ENCODE measurements at regions not wholly inside any gene's neighbourhood (a gene's known extent, or its start where the extent isn't known, plus 50 kb on each side); places are given as distances from the start of the nearest gene placed in this dataset.

- no peak overlapping the region for H3K4me2 ChIP-seq (ENCODE audit: low read depth, low read length)
- no peak overlapping the region for H2BK120ac ChIP-seq (ENCODE audit: low read depth, low read length)
- no peaks in the 10 kb centered on the region for H3K79me1 ChIP-seq (ENCODE audit: low read depth in 1 of 2, low read length in 2 of 2)
- no peaks in the 10 kb centered on the region for H3K4me1 ChIP-seq (ENCODE audit: control insufficient read depth, insufficient read depth, low read length)
- H3K9me1 ChIP-seq (ENCODE audit: insufficient read depth, low read length) = no peaks in the 10 kb centered on the region
- no peaks in the 10 kb centered on the region for H3K36me3 ChIP-seq (ENCODE audit: control insufficient read depth, insufficient read depth, low read length)
- no peak overlapping the region for H4K91ac ChIP-seq (ENCODE audit: insufficient read depth, low read depth, low read length)
- no peak overlapping the region for H3K14ac ChIP-seq (replicated peaks; ENCODE audit: low read depth, low read length)
- DNase-seq = no peak
- POLR2A ChIA-PET (ENCODE audit: unreplicated experiment) = no interaction called here
- H2AFZ ChIP-seq (replicated peaks; ENCODE audit: low read length, poor library complexity) = no peak overlapping the region
- no peak overlapping the region for H3K23ac ChIP-seq (ENCODE audit: low read depth, low read length)
- H3K9me3 ChIP-seq (ENCODE audit: control insufficient read depth, insufficient read depth, low read length) = no peaks in the 10 kb centered on the region
- dilution Hi-C loops (cut with HindIII; ENCODE audit: low sequenced_read_pairs, unreplicated experiment) = no loop called here
- CTCF ChIA-PET = no interaction called here
- no peak overlapping the region for H3K4ac ChIP-seq (ENCODE audit: low read depth, low read length)
- no peak overlapping the region for H4K5ac ChIP-seq (ENCODE audit: low read depth, low read length)
- H2BK20ac ChIP-seq (ENCODE audit: low read depth, low read length) = no peak overlapping the region
- H3K9ac ChIP-seq (ENCODE audit: low read depth, low read length) = no peak overlapping the region
- H3K27me3 ChIP-seq (ENCODE audit: control insufficient read depth, insufficient read depth, low read length) = no peaks in the 10 kb centered on the region
- no peak overlapping the region for H3K27ac ChIP-seq (ENCODE audit: insufficient read depth, low read length)
- no peak for ATAC-seq (ENCODE audit: low read depth)
- in situ Hi-C loops (cut with MboI; ENCODE audit: low sequenced_read_pairs) = no loop called here
- H3K18ac ChIP-seq (ENCODE audit: low read depth, low read length) = no peak overlapping the region
- no peak overlapping the region for H3K56ac ChIP-seq (ENCODE audit: extremely low read depth, insufficient read depth, low read length)
- no peak overlapping the region for H4K8ac ChIP-seq (ENCODE audit: low read depth in 2 of 2, low read length in 2 of 2)
- no peak for TF ChIP-seq MAFK (IDR thresholded peaks at IDR 0.05; ENCODE audit: low read depth, low read length)
- no peak for TF ChIP-seq USF2 (IDR thresholded peaks at IDR 0.05; ENCODE audit: low read depth, low read length)
- TF ChIP-seq NFE2L2 (IDR thresholded peaks at IDR 0.05; ENCODE audit: low read depth, low read length) = no peak
- TF ChIP-seq CEBPB (IDR thresholded peaks at IDR 0.05; ENCODE audit: low read depth, low read length) = no peak
- no peak for TF ChIP-seq POLR2A (IDR thresholded peaks at IDR 0.05; ENCODE audit: low read depth, low read length)
- TF ChIP-seq RCOR1 (IDR thresholded peaks at IDR 0.05; ENCODE audit: insufficient replicate concordance, low read length) = no peak
- no peak for TF ChIP-seq BHLHE40 (IDR thresholded peaks at IDR 0.05; ENCODE audit: low read depth, low read length)
- no peak for TF ChIP-seq SMC3 (IDR thresholded peaks at IDR 0.05; ENCODE audit: low read depth, low read length)
- no peak for TF ChIP-seq CHD1 (IDR thresholded peaks at IDR 0.05; ENCODE audit: low read depth, low read length)
- H3K4me3 ChIP-seq (ENCODE audit: insufficient read depth, low read depth, low read length) = no peak overlapping the region
- intact Hi-C loops (cut with micrococcal nuclease) = no loop called here
- H2BK5ac ChIP-seq (ENCODE audit: low read depth, low read length, poor library complexity, severe bottlenecking) = no peak overlapping the region
- WGBS, 2 experiments (ENCODE audit: extremely low coverage in 2 of 2, insufficient read length in 1 of 2) = 90% methylated on average over 2 of the region's 4 CpGs; no CpG with 5 or more reads in 1 of the 2 experiments
- no peaks in the 10 kb centered on the region for H4K20me1 ChIP-seq (ENCODE audit: insufficient read depth, low read length)
- H2BK15ac ChIP-seq (ENCODE audit: low read depth, low read length) = no peak overlapping the region
- H2AK5ac ChIP-seq (ENCODE audit: low read depth, low read length) = no peak overlapping the region
- no peak overlapping the region for H2AK9ac ChIP-seq (replicated peaks; ENCODE audit: low read depth, low read length, poor library complexity)
- BruUV-seq (replicated peaks) = no TSS peak
These were observed 350.6 kb downstream of the SAMD5 start for GRCh38 chr6:147859071-147859470.

All from IMR-90 (cell line).